ENCODE measurements at regions not wholly inside any gene's neighbourhood (a gene's known extent, or its start where the extent isn't known, plus 50 kb on each side); places are given as distances from the start of the nearest gene placed in this dataset.

- no peak for DNase-seq
- Mint-ChIP-seq H3K4me1 (peaks cover 12 to 13% of the 10 kb centered on the region in 2 experiments), H3K9me3 (no peaks in the 10 kb centered on the region), H3K27me3 (ENCODE audit: low read depth) (peaks cover 2% of the 10 kb centered on the region; the same call in 1 of the 2 replicates), H3K27ac (no peak overlapping the region), H3K36me3 (ENCODE audit: insufficient read depth in 1 of 3, low read depth in 3 of 3) (no peaks in the 10 kb centered on the region), H3K4me3 (no peak overlapping the region)
- Histone ChIP-seq H3K23me2 (ENCODE audit: insufficient read length, low read depth, low read length, poor library complexity, severe bottlenecking) (no peaks in the 10 kb centered on the region), H3K27me3 (ENCODE audit: insufficient read depth, low read length) (no peaks in the 10 kb centered on the region), H3T11ph (ENCODE audit: low read length) (no peak overlapping the region), H2BK5ac (ENCODE audit: insufficient read length, low read length) (no peak overlapping the region), H3K79me1 (ENCODE audit: insufficient read depth, low read depth, low read length, poor library complexity, severe bottlenecking) (no peaks in the 10 kb centered on the region), H2BK120ac (ENCODE audit: low read depth, low read length, poor library complexity, severe bottlenecking) (no peak overlapping the region), H2BK20ac (ENCODE audit: low read depth, low read length, poor library complexity, severe bottlenecking) (no peak overlapping the region), H3K27ac (ENCODE audit: insufficient read length, low read depth, low read length) (no peak overlapping the region), H3K9me3 (ENCODE audit: control insufficient read depth, low read depth, low read length) (no peaks in the 10 kb centered on the region), H2AK5ac (ENCODE audit: insufficient read length, low read length) (no peak overlapping the region), H4K91ac (ENCODE audit: insufficient read length, low read depth, low read length) (no peak overlapping the region), H4K8ac (replicated peaks; ENCODE audit: insufficient read length, low read depth, low read length) (no peak overlapping the region), H3K9ac (ENCODE audit: extremely low read depth, insufficient read length, low read length) (no peak overlapping the region), H2AFZ (ENCODE audit: low read length) (no peak overlapping the region), H3K23ac (ENCODE audit: insufficient read length, low read depth, low read length) (no peak overlapping the region), H2BK12ac (ENCODE audit: insufficient read length, low read depth, low read length) (no peak overlapping the region), H3K4ac (ENCODE audit: low read depth, low read length) (no peak overlapping the region), H4K20me1 (ENCODE audit: control insufficient read depth, insufficient read depth, insufficient read length) (no peaks in the 10 kb centered on the region), H3K79me2 (ENCODE audit: insufficient read depth, low read length) (no peaks in the 10 kb centered on the region), H3K4me1 (ENCODE audit: insufficient read depth, low read length) (peaks cover 5% of the 10 kb centered on the region; the same call in 1 of the 2 replicates), H3K14ac (ENCODE audit: insufficient read depth, low read length) (no peak overlapping the region), H3K56ac (ENCODE audit: insufficient read length, low read depth, low read length) (no peak overlapping the region), H2BK15ac (ENCODE audit: low read depth, low read length) (no peak overlapping the region), H4K5ac (ENCODE audit: insufficient read length, low read depth, low read length) (no peak overlapping the region), H3K4me2 (ENCODE audit: insufficient read depth, insufficient read length, low read length) (no peak overlapping the region), H3K18ac (ENCODE audit: insufficient read length, low read depth, low read length) (no peak overlapping the region)
- no CpG with 5 or more reads among the region's 5 CpGs for whole genome bisulfite sequencing (ENCODE audit: extremely low coverage, insufficient read length, low lambda C conversion rate)
- TF ChIP-seq, protein P1, sequence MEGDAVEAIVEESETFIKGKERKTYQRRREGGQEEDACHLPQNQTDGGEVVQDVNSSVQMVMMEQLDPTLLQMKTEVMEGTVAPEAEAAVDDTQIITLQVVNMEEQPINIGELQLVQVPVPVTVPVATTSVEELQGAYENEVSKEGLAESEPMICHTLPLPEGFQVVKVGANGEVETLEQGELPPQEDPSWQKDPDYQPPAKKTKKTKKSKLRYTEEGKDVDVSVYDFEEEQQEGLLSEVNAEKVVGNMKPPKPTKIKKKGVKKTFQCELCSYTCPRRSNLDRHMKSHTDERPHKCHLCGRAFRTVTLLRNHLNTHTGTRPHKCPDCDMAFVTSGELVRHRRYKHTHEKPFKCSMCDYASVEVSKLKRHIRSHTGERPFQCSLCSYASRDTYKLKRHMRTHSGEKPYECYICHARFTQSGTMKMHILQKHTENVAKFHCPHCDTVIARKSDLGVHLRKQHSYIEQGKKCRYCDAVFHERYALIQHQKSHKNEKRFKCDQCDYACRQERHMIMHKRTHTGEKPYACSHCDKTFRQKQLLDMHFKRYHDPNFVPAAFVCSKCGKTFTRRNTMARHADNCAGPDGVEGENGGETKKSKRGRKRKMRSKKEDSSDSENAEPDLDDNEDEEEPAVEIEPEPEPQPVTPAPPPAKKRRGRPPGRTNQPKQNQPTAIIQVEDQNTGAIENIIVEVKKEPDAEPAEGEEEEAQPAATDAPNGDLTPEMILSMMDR (conservative IDR thresholded peaks at IDR 0.05) = no peak
Observed at GRCh38 chr7:97280950-97281349, 163.5 kb downstream of the SDHAF3 start.
